BLaER1 treated with 17β-estradiol and CSF1 and Interleukin-3, amounts not matched to agents 10 nM and 100 nM (cell line): ENCODE measurements at regions not wholly inside any gene's neighbourhood (a gene's known extent, or its start where the extent isn't known, plus 50 kb on each side); places are given as distances from the start of the nearest gene placed in this dataset.

Experiments
- H3K27ac ChIP-seq, 11 experiments: shearing (Covaris generic); formaldehyde crosslinking; 2 replicates each; pipeline ENCODE4 v1.8.1; 2022
- H3K27me3 ChIP-seq, 11 experiments: shearing (Covaris generic); formaldehyde crosslinking; 2 replicates each; pipeline ENCODE4 v1.8.1; 2022
- H3K36me3 ChIP-seq, 11 experiments: shearing (Covaris generic); formaldehyde crosslinking; 2 replicates each; pipeline ENCODE4 v1.8.1; 2022
- H3K4me1 ChIP-seq, 10 experiments: shearing (Covaris generic); formaldehyde crosslinking; 2 replicates each; pipeline ENCODE4 v1.8.1; 2022
- H3K4me2 ChIP-seq, 11 experiments: shearing (Covaris generic); formaldehyde crosslinking; 2 replicates each; pipeline ENCODE4 v1.8.1; 2022
- H3K4me3 ChIP-seq, 10 experiments: shearing (Covaris generic); formaldehyde crosslinking; 2 replicates each; pipeline ENCODE4 v1.8.1; 2022
- H3K9ac ChIP-seq, 11 experiments: shearing (Covaris generic); formaldehyde crosslinking; 2 replicates each; pipeline ENCODE4 v1.8.1; 2022
- H3K9me3 ChIP-seq, 11 experiments: shearing (Covaris generic); formaldehyde crosslinking; replicated peaks in 1 of 11; 2 replicates each; pipeline ENCODE4 v1.8.1; 2022
- H4K20me1 ChIP-seq, 11 experiments: shearing (Covaris generic); formaldehyde crosslinking; 2 replicates each; pipeline ENCODE4 v1.8.1; 2022
- Cebpa-rat ChIP-seq, 11 experiments: shearing (Covaris generic); IDR thresholded peaks; 2 replicates each; pipeline ENCODE4 v1.8.1; 2022

- peaks cover 70 to 99% (median 88%) of the 10 kb centered on the region in 11 experiments for H3K27me3 ChIP-seq
- no peak for TF ChIP-seq Cebpa-rat (IDR thresholded peaks at IDR 0.05)
- H3K4me3 ChIP-seq, result no peak overlapping the region
- H3K9me3 ChIP-seq, result peaks cover 0 to 6% (median 0%) of the 10 kb centered on the region in 11 experiments; a peak in 1 of 22 replicates
- H3K9ac ChIP-seq, result no peak overlapping the region
- H3K4me2 ChIP-seq, result no peak overlapping the region
- H3K4me1 ChIP-seq, result peaks cover 0 to 12% (median 0%) of the 10 kb centered on the region in 10 experiments; a peak in 3 of 20 replicates
- H4K20me1 ChIP-seq, result no peaks in the 10 kb centered on the region
- no peaks in the 10 kb centered on the region for H3K36me3 ChIP-seq
- H3K27ac ChIP-seq, result no peak overlapping the region
These were observed 68.0 kb upstream of the PLS3 start for GRCh38 chrX:115493015-115493414.

DNA sequence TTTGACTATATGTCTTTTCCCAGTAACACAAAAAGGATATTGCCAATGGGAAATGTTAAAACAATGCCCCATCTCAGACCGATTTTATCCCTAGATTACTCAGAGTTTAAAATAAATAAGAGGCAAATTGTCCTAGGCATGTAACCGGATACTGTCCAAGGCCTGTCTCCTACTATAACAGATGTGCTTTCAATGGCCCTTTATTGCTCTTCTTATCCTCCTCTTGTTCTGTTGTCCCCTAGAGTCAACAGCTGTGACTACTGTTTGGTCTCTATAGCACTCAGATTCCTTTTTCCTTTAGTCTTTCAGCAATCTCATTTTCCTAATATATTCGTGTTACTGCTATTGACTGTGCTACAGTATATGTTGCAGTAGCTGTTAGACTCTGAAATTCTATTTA is 66.8 kb upstream of the PLS3 start:
- TF ChIP-seq Cebpa-rat (IDR thresholded peaks at IDR 0.05), result no peak
- peaks cover 67 to 99% (median 91%) of the 10 kb centered on the region in 11 experiments for H3K27me3 ChIP-seq
- H3K9ac ChIP-seq, result no peak overlapping the region
- no peaks in the 10 kb centered on the region for H3K36me3 ChIP-seq
- peaks cover 0 to 22% (median 5%) of the 10 kb centered on the region in 10 experiments; a peak in 11 of 20 replicates for H3K4me1 ChIP-seq
- H3K4me2 ChIP-seq, result no peak overlapping the region
- no peak overlapping the region for H3K4me3 ChIP-seq
- no peaks in the 10 kb centered on the region for H4K20me1 ChIP-seq
- H3K27ac ChIP-seq, result no peak overlapping the region
- peaks cover 0 to 6% (median 0%) of the 10 kb centered on the region in 11 experiments; a peak in 1 of 22 replicates for H3K9me3 ChIP-seq

- Histone ChIP-seq H3K9ac (0 out of 22 replicates have a peak overlapping the region, but pooled peaks of 1 of the 11 experiments have one; percentile 24), H3K4me1 (peaks cover 5 to 27% (median 18%) of the 10 kb centered on the region in 10 experiments; a peak in 19 of 20 replicates), H3K4me3 (no peak overlapping the region), H3K27me3 (peaks cover 75 to 99% (median 94%) of the 10 kb centered on the region in 11 experiments), H3K4me2 (peak overlapping the region; percentile 12 to 60 (median 32); a peak in 19 of 22 replicates), H4K20me1 (no peaks in the 10 kb centered on the region), H3K36me3 (no peaks in the 10 kb centered on the region), H3K9me3 (peaks cover 0 to 6% (median 0%) of the 10 kb centered on the region in 11 experiments; a peak in 1 of 22 replicates), H3K27ac (peak overlapping the region in 6 of 11 experiments; percentile 21 to 61 (median 52); a peak in 11 of 22 replicates)
- TF ChIP-seq Cebpa-rat (IDR thresholded peaks at IDR 0.05), result no peak
These were observed 61.7 kb upstream of the PLS3 start for GRCh38 chrX:115499112-115499805.

DNA sequence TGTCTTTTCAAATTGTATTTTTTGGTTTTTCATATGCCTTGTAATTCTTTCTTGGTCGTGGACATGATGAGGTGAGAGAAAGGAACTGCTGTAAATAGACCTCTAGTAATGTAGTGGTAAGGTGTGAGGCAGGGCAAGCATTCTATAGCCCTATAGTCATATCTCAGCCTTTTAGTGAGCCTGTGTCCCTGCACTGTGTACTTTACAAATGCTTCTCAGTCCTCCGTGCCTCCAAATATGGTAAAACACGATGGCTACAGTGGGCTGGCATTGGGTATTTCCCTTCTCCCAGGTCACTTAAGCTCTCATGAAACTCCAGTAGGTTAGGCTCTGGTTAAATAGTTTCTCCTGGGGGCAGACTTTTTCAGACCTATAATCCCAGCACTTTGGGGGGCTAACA is 57.9 kb upstream of the PLS3 start:
- H4K20me1 ChIP-seq, result no peaks in the 10 kb centered on the region
- H3K27ac ChIP-seq, result no peak overlapping the region
- peak overlapping the region in 1 of 11 experiments; percentile 39; a peak in 2 of 22 replicates for H3K4me2 ChIP-seq
- peaks cover 69 to 100% (median 97%) of the 10 kb centered on the region in 11 experiments for H3K27me3 ChIP-seq
- TF ChIP-seq Cebpa-rat (IDR thresholded peaks at IDR 0.05), result no peak
- H3K9me3 ChIP-seq, result peaks cover 0 to 26% (median 13%) of the 10 kb centered on the region in 11 experiments; a peak in 10 of 22 replicates
- no peak overlapping the region for H3K4me3 ChIP-seq
- H3K36me3 ChIP-seq, result no peaks in the 10 kb centered on the region
- H3K9ac ChIP-seq, result no peak overlapping the region
- peaks cover 8 to 29% (median 20%) of the 10 kb centered on the region in 10 experiments; a peak in 19 of 20 replicates for H3K4me1 ChIP-seq

DNA sequence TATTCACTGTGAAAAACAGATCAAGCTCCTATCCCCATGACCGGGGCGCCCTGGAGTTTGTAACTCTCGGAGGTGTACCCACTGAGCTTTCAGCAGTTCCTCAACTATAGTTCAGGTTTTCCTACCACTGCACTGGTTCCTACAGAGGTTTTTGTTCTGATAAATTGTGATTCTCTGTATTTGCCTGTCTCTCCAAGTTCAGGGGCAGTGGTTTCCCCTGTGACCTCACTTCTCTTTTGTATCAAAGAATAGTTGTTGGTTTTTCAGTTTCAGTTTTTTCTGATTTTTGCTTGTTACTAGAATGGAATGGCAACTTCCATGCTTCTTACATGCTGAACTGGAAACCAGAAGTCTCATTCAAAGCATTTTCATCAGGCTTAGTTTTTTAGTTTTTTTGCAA is 56.8 kb upstream of the PLS3 start:
- TF ChIP-seq Cebpa-rat (IDR thresholded peaks at IDR 0.05), result no peak
- H3K9ac ChIP-seq, result no peak overlapping the region
- no peak overlapping the region for H3K4me3 ChIP-seq
- H3K27ac ChIP-seq, result peak overlapping the region in 4 of 11 experiments; percentile 16 to 31 (median 24); a peak in 5 of 22 replicates
- peak overlapping the region; percentile 13 to 50 (median 39); a peak in 21 of 22 replicates for H3K4me2 ChIP-seq
- H3K27me3 ChIP-seq, result peaks cover 75 to 100% (median 97%) of the 10 kb centered on the region in 11 experiments
- no peaks in the 10 kb centered on the region for H3K36me3 ChIP-seq
- H3K4me1 ChIP-seq, result peaks cover 8 to 20% (median 13%) of the 10 kb centered on the region in 10 experiments; a peak in 18 of 20 replicates
- no peaks in the 10 kb centered on the region for H4K20me1 ChIP-seq
- peaks cover 7 to 36% (median 19%) of the 10 kb centered on the region in 11 experiments for H3K9me3 ChIP-seq
